GM06990 (cell line): ENCODE measurements at regions not wholly inside any gene's neighbourhood (a gene's known extent, or its start where the extent isn't known, plus 50 kb on each side); places are given as distances from the start of the nearest gene placed in this dataset.

Source experiments
- DNase-seq: peaks from one replicate; pipeline ENCODE4 v3.0.0-alpha.2; 2011; ENCODE audit not compliant: insufficient read length; ENCODE audit errors: extremely low read depth
- H3K27me3 ChIP-seq: replicated peaks from 2 replicates; pipeline ENCODE4 v1.6.0; 2011; ENCODE audit warnings: low read length; ENCODE audit not compliant: control insufficient read depth, insufficient read depth
- H3K36me3 ChIP-seq: 2 replicates; pipeline ENCODE4 v1.5.1; 2011; ENCODE audit warnings: low read length; ENCODE audit not compliant: control insufficient read depth, insufficient read depth
- H3K4me3 ChIP-seq: replicated peaks from 2 replicates; pipeline ENCODE4 v1.5.1; 2011; ENCODE audit warnings: low read depth, mild to moderate bottlenecking, control low read depth, low read length
- CTCF ChIP-seq: IDR thresholded peaks from 2 replicates; pipeline ENCODE4 v1.5.1; 2011; ENCODE audit warnings: low read length, control low read depth, mild to moderate bottlenecking, inconsistent platforms; ENCODE audit not compliant: insufficient read depth, poor library complexity, severe bottlenecking

- no peaks in the 10 kb centered on the region for H3K27me3 ChIP-seq
- H3K4me3 ChIP-seq: no peak overlapping the region
- no peaks in the 10 kb centered on the region for H3K36me3 ChIP-seq
- TF ChIP-seq CTCF: no peak
- DNase-seq: no peak
Observed at GRCh38 chr18:78758496-78758895, 221.1 kb upstream of the SALL3 start.

- Histone ChIP-seq H3K4me3 (no peak overlapping the region), H3K27me3 (no peaks in the 10 kb centered on the region), H3K36me3 (no peaks in the 10 kb centered on the region)
- no peak for TF ChIP-seq CTCF
- no peak for DNase-seq
Observed at GRCh38 chr18:78762753-78763152, 216.9 kb upstream of the SALL3 start.

GRCh38 chr18:78764544-78764943, 215.1 kb upstream of the SALL3 start:
- H3K36me3 ChIP-seq: no peaks in the 10 kb centered on the region
- no peak overlapping the region for H3K4me3 ChIP-seq
- H3K27me3 ChIP-seq: no peaks in the 10 kb centered on the region
- no peak for DNase-seq
- no peak for TF ChIP-seq CTCF

GRCh38 chr18:78765142-78765541, 214.5 kb upstream of the SALL3 start:
- no peak overlapping the region for H3K4me3 ChIP-seq
- H3K36me3 ChIP-seq: no peaks in the 10 kb centered on the region
- no peak for DNase-seq
- H3K27me3 ChIP-seq: no peaks in the 10 kb centered on the region
- no peak for TF ChIP-seq CTCF

GRCh38 chr18:78765637-78766281, 213.9 kb upstream of the SALL3 start:
- no peaks in the 10 kb centered on the region for H3K36me3 ChIP-seq
- no peak for TF ChIP-seq CTCF
- no peak for DNase-seq
- no peak overlapping the region for H3K4me3 ChIP-seq
- H3K27me3 ChIP-seq: no peaks in the 10 kb centered on the region
